ENCODE measurements at regions not wholly inside any gene's neighbourhood (a gene's known extent, or its start where the extent isn't known, plus 50 kb on each side); places are given as distances from the start of the nearest gene placed in this dataset.

DNA sequence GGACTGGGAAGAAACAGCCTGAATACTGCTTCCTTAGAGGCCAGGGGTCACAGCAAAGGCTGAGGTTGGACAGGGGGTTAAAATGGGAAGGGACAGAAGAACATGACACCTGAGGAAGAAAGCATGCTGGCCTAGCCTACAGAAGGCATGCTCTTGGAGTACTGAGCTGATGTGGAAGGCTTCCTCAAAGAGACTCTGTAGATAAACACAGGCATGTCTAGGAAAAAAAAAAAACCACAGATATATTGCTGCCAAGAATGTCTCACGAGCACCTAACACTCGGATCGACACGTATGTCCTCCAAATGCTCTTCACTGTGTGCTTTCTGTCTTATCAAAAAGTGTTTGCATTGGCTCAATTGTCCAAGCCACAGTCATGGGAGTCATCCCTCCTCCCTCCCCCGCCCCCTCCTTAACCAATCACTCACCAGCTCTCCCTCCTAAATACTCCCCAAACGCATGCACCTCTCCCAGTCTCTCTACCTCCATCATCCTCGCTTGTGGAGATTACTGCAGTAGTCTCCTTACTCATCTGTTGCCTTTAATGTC lies 101.1 kb upstream of the LRFN2 start:
- no peak for DNase-seq (ENCODE audit: low read depth in 1 of 2, low spot score in 1 of 2)
- ATAC-seq = no peak
- Histone ChIP-seq H3K4me2 (no peak overlapping the region), H3K9me3 (no peaks in the 10 kb centered on the region), H3K4me1 (no peaks in the 10 kb centered on the region), H3K4me3 (no peak overlapping the region), H3K27ac (no peak overlapping the region)
- TF ChIP-seq TFCP2L1 (CRISPR knock-in tag; IDR thresholded peaks at IDR 0.05) = no peak
- TF ChIP-seq, protein P1, sequence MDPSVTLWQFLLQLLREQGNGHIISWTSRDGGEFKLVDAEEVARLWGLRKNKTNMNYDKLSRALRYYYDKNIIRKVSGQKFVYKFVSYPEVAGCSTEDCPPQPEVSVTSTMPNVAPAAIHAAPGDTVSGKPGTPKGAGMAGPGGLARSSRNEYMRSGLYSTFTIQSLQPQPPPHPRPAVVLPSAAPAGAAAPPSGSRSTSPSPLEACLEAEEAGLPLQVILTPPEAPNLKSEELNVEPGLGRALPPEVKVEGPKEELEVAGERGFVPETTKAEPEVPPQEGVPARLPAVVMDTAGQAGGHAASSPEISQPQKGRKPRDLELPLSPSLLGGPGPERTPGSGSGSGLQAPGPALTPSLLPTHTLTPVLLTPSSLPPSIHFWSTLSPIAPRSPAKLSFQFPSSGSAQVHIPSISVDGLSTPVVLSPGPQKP (IDR thresholded peaks at IDR 0.05; ENCODE audit: low read depth, low read length) = no peak
- no peak for TF ChIP-seq CBX8 (IDR thresholded peaks at IDR 0.05)
- TF ChIP-seq, protein P2, sequence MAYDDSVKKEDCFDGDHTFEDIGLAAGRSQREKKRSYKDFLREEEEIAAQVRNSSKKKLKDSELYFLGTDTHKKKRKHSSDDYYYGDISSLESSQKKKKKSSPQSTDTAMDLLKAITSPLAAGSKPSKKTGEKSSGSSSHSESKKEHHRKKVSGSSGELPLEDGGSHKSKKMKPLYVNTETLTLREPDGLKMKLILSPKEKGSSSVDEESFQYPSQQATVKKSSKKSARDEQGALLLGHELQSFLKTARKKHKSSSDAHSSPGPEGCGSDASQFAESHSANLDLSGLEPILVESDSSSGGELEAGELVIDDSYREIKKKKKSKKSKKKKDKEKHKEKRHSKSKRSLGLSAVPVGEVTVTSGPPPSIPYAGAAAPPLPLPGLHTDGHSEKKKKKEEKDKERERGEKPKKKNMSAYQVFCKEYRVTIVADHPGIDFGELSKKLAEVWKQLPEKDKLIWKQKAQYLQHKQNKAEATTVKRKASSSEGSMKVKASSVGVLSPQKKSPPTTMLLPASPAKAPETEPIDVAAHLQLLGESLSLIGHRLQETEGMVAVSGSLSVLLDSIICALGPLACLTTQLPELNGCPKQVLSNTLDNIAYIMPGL (CRISPR knock-in tag; IDR thresholded peaks at IDR 0.05; ENCODE audit: borderline replicate concordance) = no peak
- TF ChIP-seq RAD21 (conservative IDR thresholded peaks at IDR 0.05 in 1 of 2, IDR thresholded peaks at IDR 0.05 in 1 of 2) = no peak
- TF ChIP-seq RNF2 (IDR thresholded peaks at IDR 0.05; ENCODE audit: borderline replicate concordance, low read depth) = no peak
- no peak for TF ChIP-seq MAZ (IDR thresholded peaks at IDR 0.05; ENCODE audit: borderline replicate concordance, low read depth, low read length)
- TF ChIP-seq CBX2 (IDR thresholded peaks at IDR 0.05; ENCODE audit: borderline replicate concordance, low read depth) = no peak
- FAIRE-seq = no peak
- WGBS (ENCODE audit: missing lambda C conversion rate) = 41% methylated on average over 7 of the region's 7 CpGs
- POLR2A ChIA-PET = no interaction called here
- CTCF ChIA-PET = no interaction called here

DNA sequence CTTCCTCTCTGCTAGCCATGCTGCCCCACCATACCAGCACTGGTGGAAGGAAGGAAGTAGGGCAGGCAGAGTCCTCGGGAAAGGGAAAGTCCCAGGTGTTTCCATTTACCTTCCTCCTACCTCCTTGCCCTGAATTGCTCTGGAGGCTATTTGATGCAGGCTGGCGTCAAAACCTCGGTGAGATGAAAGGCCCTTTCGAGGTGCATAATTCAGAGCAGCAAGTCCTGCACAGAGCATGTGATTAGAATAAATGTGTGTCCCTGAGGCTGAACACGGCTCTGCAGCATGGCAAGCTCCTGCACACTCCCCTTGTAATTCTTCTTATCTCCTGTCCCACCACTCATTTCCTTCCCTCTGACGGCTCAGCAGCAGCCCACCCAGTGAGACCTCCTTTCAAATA lies 98.7 kb upstream of the LRFN2 start:
- no peak for ATAC-seq
- DNase-seq (ENCODE audit: low read depth in 1 of 2, low spot score in 1 of 2) = no peak
- no peak for FAIRE-seq
- WGBS (ENCODE audit: missing lambda C conversion rate) = 10% methylated on average over 6 of the region's 6 CpGs
- no peak for TF ChIP-seq ZFP36 (IDR thresholded peaks at IDR 0.05; ENCODE audit: borderline replicate concordance, partially characterized antibody)
- no peak for TF ChIP-seq FOSB (CRISPR knock-in tag; IDR thresholded peaks at IDR 0.05)
- TF ChIP-seq FOXS1 (CRISPR knock-in tag; IDR thresholded peaks at IDR 0.05) = no peak
- no peak for TF ChIP-seq MAFK (IDR thresholded peaks at IDR 0.05; ENCODE audit: partially characterized antibody)
- no peak for TF ChIP-seq RARB (CRISPR knock-in tag; IDR thresholded peaks at IDR 0.05)
- TF ChIP-seq NPAS2 (CRISPR knock-in tag; IDR thresholded peaks at IDR 0.05; ENCODE audit: borderline replicate concordance) = no peak
- TF ChIP-seq CHD4 (IDR thresholded peaks at IDR 0.05; ENCODE audit: borderline replicate concordance) = no peak
- no peak overlapping the region for H3K27ac ChIP-seq
- H3K4me2 ChIP-seq = no peak overlapping the region
- no peaks in the 10 kb centered on the region for H3K4me1 ChIP-seq
- H3K9me3 ChIP-seq = no peaks in the 10 kb centered on the region
- ChIA-PET POLR2A (no interaction called here), CTCF (no interaction called here)
- no peak overlapping the region for H3K4me3 ChIP-seq

GRCh38 chr6:40681622-40682021 lies 94.5 kb upstream of the LRFN2 start:
- no peak for DNase-seq (ENCODE audit: low read depth in 1 of 2, low spot score in 1 of 2)
- TF ChIP-seq HOXA7 (CRISPR knock-in tag; IDR thresholded peaks at IDR 0.05) (no peak), BHLHE40 (IDR thresholded peaks at IDR 0.05; ENCODE audit: low read depth, low read length) (no peak)
- TF ChIP-seq, protein P3, sequence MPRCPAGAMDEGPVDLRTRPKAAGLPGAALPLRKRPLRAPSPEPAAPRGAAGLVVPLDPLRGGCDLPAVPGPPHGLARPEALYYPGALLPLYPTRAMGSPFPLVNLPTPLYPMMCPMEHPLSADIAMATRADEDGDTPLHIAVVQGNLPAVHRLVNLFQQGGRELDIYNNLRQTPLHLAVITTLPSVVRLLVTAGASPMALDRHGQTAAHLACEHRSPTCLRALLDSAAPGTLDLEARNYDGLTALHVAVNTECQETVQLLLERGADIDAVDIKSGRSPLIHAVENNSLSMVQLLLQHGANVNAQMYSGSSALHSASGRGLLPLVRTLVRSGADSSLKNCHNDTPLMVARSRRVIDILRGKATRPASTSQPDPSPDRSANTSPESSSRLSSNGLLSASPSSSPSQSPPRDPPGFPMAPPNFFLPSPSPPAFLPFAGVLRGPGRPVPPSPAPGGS (IDR thresholded peaks at IDR 0.05) = no peak
- ChIA-PET CTCF (no interaction called here), POLR2A (no interaction called here)
- H3K27ac ChIP-seq = no peak overlapping the region
- no peak overlapping the region for H3K4me3 ChIP-seq
- no peaks in the 10 kb centered on the region for H3K9me3 ChIP-seq
- WGBS (ENCODE audit: missing lambda C conversion rate) = 45% methylated on average over 3 of the region's 3 CpGs
- H3K4me2 ChIP-seq = no peak overlapping the region
- ATAC-seq = no peak
- no peaks in the 10 kb centered on the region for H3K4me1 ChIP-seq
- FAIRE-seq = no peak
